ENCODE measurements at regions not wholly inside any gene's neighbourhood (a gene's known extent, or its start where the extent isn't known, plus 50 kb on each side); places are given as distances from the start of the nearest gene placed in this dataset.

DNA sequence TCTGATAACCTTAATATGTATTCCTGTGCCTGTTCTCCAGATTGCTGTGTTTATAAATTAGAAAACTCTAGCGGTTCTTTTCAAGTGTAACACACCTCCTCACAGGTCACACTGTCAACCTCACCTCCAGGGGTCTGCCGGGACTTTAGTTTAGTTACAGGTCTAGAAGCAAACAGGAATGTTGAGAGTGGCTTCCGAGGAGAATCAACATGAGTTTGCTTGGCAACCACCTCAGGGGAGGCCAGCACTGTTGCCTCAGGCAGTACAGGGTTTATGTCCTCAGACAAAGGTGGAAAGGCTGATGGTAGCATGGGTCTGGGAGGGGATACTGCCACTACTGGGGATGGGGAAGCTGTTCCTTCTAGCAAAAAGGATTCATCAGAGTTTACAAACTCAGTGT, 438.0 kb downstream of the DTHD1 start:
- DNase-seq (ENCODE audit: low read depth) = no peak

GRCh38 chr4:36722986-36723385, 441.6 kb downstream of the DTHD1 start:
- no peak for DNase-seq (ENCODE audit: low read depth)

DNA sequence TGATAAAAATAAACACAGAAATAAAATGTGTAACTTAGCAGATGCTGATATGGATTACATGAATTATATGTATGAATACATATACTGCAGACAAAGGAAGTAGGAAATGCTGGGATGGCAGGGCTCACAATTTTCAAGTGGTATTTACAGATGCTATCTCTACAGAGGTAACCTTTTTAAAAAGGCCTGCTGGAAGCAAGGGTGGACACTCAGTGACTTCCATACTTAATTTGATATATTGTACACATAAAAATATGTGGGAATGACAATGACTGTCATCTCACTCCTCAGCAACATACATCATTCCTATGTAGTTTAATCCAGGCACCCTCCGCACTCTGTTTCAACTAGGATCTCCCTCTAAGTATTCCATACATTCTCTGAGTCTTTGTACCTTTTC, 452.9 kb downstream of the DTHD1 start:
- DNase-seq (ENCODE audit: low read depth) = no peak

GRCh38 chr4:36737691-36738090, 456.3 kb downstream of the DTHD1 start:
- no peak for DNase-seq (ENCODE audit: low read depth)

GRCh38 chr4:36740796-36741310, 459.4 kb downstream of the DTHD1 start:
- DNase-seq (ENCODE audit: low read depth) = no peak

DNA sequence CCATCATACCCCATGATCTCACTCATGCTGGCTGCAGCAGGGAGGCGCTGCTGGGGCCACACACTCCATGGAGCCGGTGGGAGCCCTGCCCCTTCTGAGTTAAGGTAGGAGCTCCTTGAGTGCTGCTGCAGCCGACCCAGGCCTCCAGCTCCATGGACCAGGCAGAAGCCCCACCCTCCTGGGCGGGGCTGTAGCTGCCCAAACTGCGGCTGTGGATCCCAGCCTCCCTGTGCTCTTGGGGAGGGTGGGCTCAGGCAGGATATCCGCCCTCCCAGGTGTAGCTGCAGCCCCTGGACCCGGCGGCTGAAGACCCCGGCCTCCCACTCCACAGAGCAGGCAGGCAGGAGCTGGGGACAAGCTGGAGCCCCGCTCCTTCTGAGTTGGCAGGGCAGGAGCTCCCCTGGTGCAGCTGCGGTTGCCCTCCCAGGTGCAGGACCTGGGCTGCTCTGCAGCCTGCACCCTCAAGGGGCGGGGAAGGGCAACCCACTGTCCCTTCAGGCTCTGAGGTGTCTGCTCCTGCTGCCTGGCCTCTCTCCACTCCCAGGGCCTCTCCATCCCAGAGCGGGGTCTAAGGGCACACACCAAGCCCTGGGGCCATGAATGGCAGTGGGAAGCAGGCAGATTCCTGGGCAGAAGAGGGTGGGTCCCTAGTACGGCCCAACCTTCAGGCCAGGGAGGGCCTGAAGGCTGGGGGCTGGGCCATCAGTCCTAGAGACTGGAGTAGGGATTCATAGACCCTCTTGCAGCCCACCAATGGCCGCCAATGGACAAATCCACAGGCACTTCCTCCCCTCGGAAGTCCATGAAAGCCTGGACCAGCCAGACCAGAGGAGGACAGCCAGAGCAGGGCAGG, 466.1 kb downstream of the DTHD1 start:
- DNase-seq (ENCODE audit: low read depth) = no peak

GRCh38 chr4:36753048-36753447, 471.6 kb downstream of the DTHD1 start:
- DNase-seq (ENCODE audit: low read depth) = no peak

DNA sequence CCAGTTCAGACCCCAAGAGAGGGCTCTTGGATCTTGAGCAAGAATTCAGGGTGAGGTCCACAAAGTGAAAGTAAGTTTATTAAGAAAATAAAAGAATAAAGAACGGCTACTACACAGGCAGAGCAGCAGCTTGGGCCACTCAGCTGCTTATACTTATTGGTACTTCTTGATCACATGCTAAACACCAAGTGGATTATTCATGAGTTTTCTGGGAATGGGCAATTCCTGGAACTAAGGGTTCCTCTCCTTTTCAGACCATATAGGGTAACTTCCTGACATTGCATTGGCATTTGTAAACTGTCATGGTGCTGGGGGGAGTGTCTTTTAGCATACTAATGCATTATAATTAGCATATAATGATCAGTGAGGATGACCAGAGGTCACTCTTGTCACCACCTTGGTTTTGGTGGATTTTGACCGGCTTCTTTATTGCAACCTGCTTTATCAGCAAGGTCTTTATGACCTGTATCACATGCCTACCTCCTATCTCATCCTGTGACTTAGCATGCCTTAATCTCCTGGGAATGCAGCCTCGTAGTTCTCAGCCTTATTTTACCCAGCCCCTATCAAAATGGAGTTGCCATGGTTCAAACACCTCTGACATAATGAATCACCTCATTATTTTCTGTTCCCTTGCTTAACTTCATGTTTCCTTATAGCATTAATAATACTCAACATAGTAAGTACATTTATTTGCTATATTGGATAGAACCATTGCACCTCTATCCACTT, 476.3 kb downstream of the DTHD1 start:
- no peak for DNase-seq (ENCODE audit: low read depth)

GRCh38 chr4:36758312-36759178, 477.1 kb downstream of the DTHD1 start:
- no peak for DNase-seq (ENCODE audit: low read depth)

GRCh38 chr4:36761607-36762006, 480.2 kb downstream of the DTHD1 start:
- DNase-seq (ENCODE audit: low read depth) = no peak

- DNase-seq (ENCODE audit: low read depth) = no peak
Measured at GRCh38 chr4:36763814-36764213, 480.7 kb upstream of the NWD2 start.

GRCh38 chr4:36767596-36767995, 476.9 kb upstream of the NWD2 start:
- DNase-seq (ENCODE audit: low read depth) = no peak

GRCh38 chr4:36771411-36772153, 473.0 kb upstream of the NWD2 start:
- no peak for DNase-seq (ENCODE audit: low read depth)

- DNase-seq (ENCODE audit: low read depth) = no peak
Measured at GRCh38 chr4:36772154-36772516, 472.4 kb upstream of the NWD2 start.

GRCh38 chr4:36773467-36773866, 471.1 kb upstream of the NWD2 start:
- DNase-seq (ENCODE audit: low read depth) = no peak

DNA sequence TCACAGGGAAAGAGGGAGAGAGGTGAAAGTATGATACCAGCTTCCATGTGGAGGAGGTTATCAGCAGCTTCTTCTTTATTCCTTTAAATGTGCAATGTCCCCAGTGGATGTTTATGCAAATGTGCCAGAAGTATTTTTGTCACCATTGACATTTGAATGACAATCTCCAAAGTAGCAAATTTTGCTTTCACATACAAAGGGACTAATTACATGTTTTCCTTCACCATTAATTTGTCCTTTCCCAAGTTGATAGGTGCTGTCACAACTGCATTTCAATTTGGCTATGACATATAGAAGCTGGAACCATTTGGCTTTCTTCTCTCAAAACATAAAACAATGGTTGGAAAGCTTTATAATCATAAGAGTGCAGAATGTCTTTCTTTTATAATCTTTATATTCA, 469.0 kb upstream of the NWD2 start:
- DNase-seq (ENCODE audit: low read depth) = no peak

- no peak for DNase-seq (ENCODE audit: low read depth)
Measured at GRCh38 chr4:36779601-36780000, 464.9 kb upstream of the NWD2 start.

- no peak for DNase-seq (ENCODE audit: low read depth)
Measured at GRCh38 chr4:36785973-36786372, 458.6 kb upstream of the NWD2 start.

- DNase-seq (ENCODE audit: low read depth) = no peak
Measured at GRCh38 chr4:36786519-36786918, 458.0 kb upstream of the NWD2 start.

DNA sequence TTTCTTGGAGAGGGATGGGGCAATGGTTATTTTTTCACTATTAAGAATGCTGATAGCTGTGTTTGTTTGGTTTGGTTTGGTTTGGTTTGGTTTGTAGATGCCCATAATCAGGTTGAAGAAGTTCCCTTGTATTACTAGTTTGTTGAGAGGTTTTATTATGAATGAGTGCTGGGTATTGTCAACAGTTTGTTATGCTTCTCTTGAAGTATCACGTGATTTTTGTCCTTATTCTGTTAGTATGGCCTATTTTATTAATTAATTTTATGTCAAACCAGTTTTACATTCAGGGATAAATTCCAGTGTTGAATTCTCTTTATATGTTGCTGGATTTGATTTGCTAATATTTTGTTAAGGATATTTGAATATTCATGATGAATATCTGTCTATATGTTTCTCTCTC, 449.8 kb upstream of the NWD2 start:
- DNase-seq (ENCODE audit: low read depth) = no peak

GRCh38 chr4:36812149-36812548, 432.4 kb upstream of the NWD2 start:
- DNase-seq (ENCODE audit: low read depth) = no peak

DNA sequence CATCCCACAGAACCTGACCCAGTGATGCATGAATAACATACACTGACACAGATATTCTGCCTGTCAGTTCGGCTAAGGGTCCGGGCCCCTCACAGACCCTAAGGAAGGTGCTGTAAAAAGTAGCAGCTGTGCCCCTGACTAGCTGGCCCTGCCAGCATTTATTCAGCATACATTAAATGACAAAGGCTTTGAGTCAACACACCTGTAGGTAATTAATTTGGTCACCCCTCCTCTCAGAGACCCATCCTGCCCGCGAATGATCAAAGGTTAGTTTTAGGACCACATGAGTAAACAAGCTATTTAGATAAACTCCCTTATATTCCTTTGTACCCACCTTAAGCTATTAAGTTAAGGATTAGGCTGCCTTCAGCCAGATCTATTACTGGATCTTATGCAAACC, 429.0 kb upstream of the NWD2 start:
- DNase-seq (ENCODE audit: low read depth) = no peak

Measured in amniotic epithelial cell (primary cell).